NCI-H1048 (cell line): ENCODE measurements at regions not wholly inside any gene's neighbourhood (a gene's known extent, or its start where the extent isn't known, plus 50 kb on each side); places are given as distances from the start of the nearest gene placed in this dataset.
A peak's percentile ranks its signal among the peaks of the same experiment; 100 is the strongest.

Experiments
- DNase-seq: peaks from one replicate; lab custom pipeline; 2025; lab: John Stamatoyannopoulos, UW

GRCh38 chr15:94177112-94177511 lies 54.2 kb upstream of the MCTP2 start:
- DNase-seq, result no peak

- DNase-seq, result no peak
These were observed 55.9 kb upstream of the MCTP2 start for GRCh38 chr15:94175420-94175819.

- no peak for DNase-seq
These were observed 57.0 kb upstream of the MCTP2 start for GRCh38 chr15:94174399-94174802.

- DNase-seq, result no peak
These were observed 63.1 kb upstream of the MCTP2 start for GRCh38 chr15:94168250-94168649.

- DNase-seq, result no peak
These were observed 66.4 kb upstream of the MCTP2 start for GRCh38 chr15:94164971-94165370.

- DNase-seq, result peak; percentile 59
These were observed 67.1 kb upstream of the MCTP2 start for GRCh38 chr15:94164202-94164807.

- no peak for DNase-seq
These were observed 68.4 kb upstream of the MCTP2 start for GRCh38 chr15:94162939-94163338.

GRCh38 chr15:94154255-94154654 lies 77.1 kb upstream of the MCTP2 start:
- DNase-seq, result no peak

GRCh38 chr15:94145046-94145445 lies 86.3 kb upstream of the MCTP2 start:
- no peak for DNase-seq

GRCh38 chr15:94141802-94142201 lies 89.6 kb upstream of the MCTP2 start:
- DNase-seq, result no peak

- no peak for DNase-seq
These were observed 95.7 kb upstream of the MCTP2 start for GRCh38 chr15:94135486-94136147.

GRCh38 chr15:94131875-94132274 lies 99.5 kb upstream of the MCTP2 start:
- DNase-seq, result no peak

GRCh38 chr15:94130504-94130903 lies 100.9 kb upstream of the MCTP2 start:
- DNase-seq, result no peak

GRCh38 chr15:94127006-94127405 lies 104.4 kb upstream of the MCTP2 start:
- DNase-seq, result no peak

- DNase-seq, result no peak
These were observed 105.7 kb upstream of the MCTP2 start for GRCh38 chr15:94125698-94126097.

GRCh38 chr15:94125156-94125555 lies 106.2 kb upstream of the MCTP2 start:
- no peak for DNase-seq

GRCh38 chr15:94122516-94122915 lies 108.8 kb upstream of the MCTP2 start:
- DNase-seq, result no peak

- peak; percentile 48 for DNase-seq
These were observed 111.2 kb upstream of the MCTP2 start for GRCh38 chr15:94119923-94120775.

GRCh38 chr15:94119298-94119811 lies 112.0 kb upstream of the MCTP2 start:
- DNase-seq, result no peak

GRCh38 chr15:94110476-94111130 lies 120.8 kb upstream of the MCTP2 start:
- no peak for DNase-seq

- no peak for DNase-seq
These were observed 123.7 kb upstream of the MCTP2 start for GRCh38 chr15:94107652-94108051.

GRCh38 chr15:94105760-94106159 lies 125.6 kb upstream of the MCTP2 start:
- DNase-seq, result no peak
